Neural progenitor cell (in vitro differentiated cells): ENCODE measurements at regions not wholly inside any gene's neighbourhood (a gene's known extent, or its start where the extent isn't known, plus 50 kb on each side); places are given as distances from the start of the nearest gene placed in this dataset.
"Not testable (repeated sequence)": the region's sequence is repeated elsewhere in the genome, so short reads cannot be mapped to it uniquely, and the experiment has no call there.

Experiments
- DNase-seq: peaks from one replicate; pipeline ENCODE4 v3.0.0-alpha.2; 2016; ENCODE audit warnings: low spot score
- H2AFZ ChIP-seq: fragments of 200-600 bp; sonication (generic); replicated peaks from 2 replicates; pipeline ENCODE4 v1.6.1; 2016; ENCODE audit warnings: antibody characterized with exemption
- H3F3A ChIP-seq: fragments of 200-600 bp; sonication (generic); 2 replicates; pipeline ENCODE4 v1.6.1; 2016; ENCODE audit warnings: antibody characterized with exemption, low read depth
- H3K27ac ChIP-seq: fragments of 200-600 bp; sonication (generic); 2 replicates; pipeline ENCODE4 v1.5.1; 2016; ENCODE audit warnings: mild to moderate bottlenecking
- H3K27me3 ChIP-seq: fragments of 200-600 bp; sonication (generic); 2 replicates; pipeline ENCODE4 v1.6.1; 2016; ENCODE audit warnings: mild to moderate bottlenecking, moderate library complexity
- H3K36me3 ChIP-seq: fragments of 200-600 bp; sonication (generic); 2 replicates; pipeline ENCODE4 v1.5.1; 2016
- H3K4me1 ChIP-seq: fragments of 200-600 bp; sonication (generic); 2 replicates; pipeline ENCODE4 v1.6.1; 2016; ENCODE audit warnings: mixed run types
- H3K4me2 ChIP-seq: fragments of 200-600 bp; sonication (generic); 2 replicates; pipeline ENCODE4 v1.6.1; 2016
- H3K4me3 ChIP-seq: fragments of 200-600 bp; sonication (generic); 2 replicates; pipeline ENCODE4 v1.5.1; 2016
- H3K79me2 ChIP-seq: fragments of 200-600 bp; sonication (generic); 2 replicates; pipeline ENCODE4 v1.6.1; 2016; ENCODE audit warnings: low read depth
- H3K9ac ChIP-seq: fragments of 200-600 bp; sonication (generic); 2 replicates; pipeline ENCODE4 v1.6.1; 2016
- H3K9me3 ChIP-seq: fragments of 200-600 bp; sonication (generic); 2 replicates; pipeline ENCODE4 v1.5.1; 2016; ENCODE audit warnings: low read depth
- H4K20me1 ChIP-seq: fragments of 200-600 bp; sonication (generic); 2 replicates; pipeline ENCODE4 v1.6.1; 2016; ENCODE audit warnings: low read depth
- H3K27ac Mint-ChIP-seq: 3 replicates; pipeline ENCODE4 v1.8.0; 2021; ENCODE audit warnings: mixed read lengths
- H3K27me3 Mint-ChIP-seq: 2 replicates; pipeline ENCODE4 v1.8.0; 2022; ENCODE audit warnings: low read depth, mild to moderate bottlenecking, inconsistent platforms, moderate library complexity, mixed read lengths; ENCODE audit not compliant: insufficient read depth
- H3K36me3 Mint-ChIP-seq: 3 replicates; pipeline ENCODE4 v1.8.0; 2021; ENCODE audit warnings: mixed read lengths
- H3K4me1 Mint-ChIP-seq: 3 replicates; pipeline ENCODE4 v1.8.0; 2021; ENCODE audit warnings: mixed read lengths
- H3K4me3 Mint-ChIP-seq: 3 replicates; pipeline ENCODE4 v1.8.0; 2021; ENCODE audit warnings: mild to moderate bottlenecking, moderate library complexity, mixed read lengths
- H3K9me3 Mint-ChIP-seq: 3 replicates; pipeline ENCODE4 v1.8.0; 2020; ENCODE audit warnings: mixed read lengths
- EZH2 ChIP-seq: fragments of 200-600 bp; sonication (generic); IDR thresholded peaks from 2 replicates; pipeline ENCODE4 v1.6.1; 2017; ENCODE audit warnings: antibody characterized with exemption, mild to moderate bottlenecking, moderate library complexity
- EZH2phosphoT487 ChIP-seq: fragments of 200-600 bp; sonication (generic); IDR thresholded peaks from 2 replicates; pipeline ENCODE4 v1.6.1; 2017; ENCODE audit warnings: antibody characterized with exemption
- TF ChIP-seq, protein P1 (sequence below): fragments of 200-600 bp; sonication (generic); IDR thresholded peaks from 2 replicates; pipeline ENCODE4 v1.5.1; 2017; ENCODE audit warnings: antibody characterized with exemption, mild to moderate bottlenecking

DNA sequence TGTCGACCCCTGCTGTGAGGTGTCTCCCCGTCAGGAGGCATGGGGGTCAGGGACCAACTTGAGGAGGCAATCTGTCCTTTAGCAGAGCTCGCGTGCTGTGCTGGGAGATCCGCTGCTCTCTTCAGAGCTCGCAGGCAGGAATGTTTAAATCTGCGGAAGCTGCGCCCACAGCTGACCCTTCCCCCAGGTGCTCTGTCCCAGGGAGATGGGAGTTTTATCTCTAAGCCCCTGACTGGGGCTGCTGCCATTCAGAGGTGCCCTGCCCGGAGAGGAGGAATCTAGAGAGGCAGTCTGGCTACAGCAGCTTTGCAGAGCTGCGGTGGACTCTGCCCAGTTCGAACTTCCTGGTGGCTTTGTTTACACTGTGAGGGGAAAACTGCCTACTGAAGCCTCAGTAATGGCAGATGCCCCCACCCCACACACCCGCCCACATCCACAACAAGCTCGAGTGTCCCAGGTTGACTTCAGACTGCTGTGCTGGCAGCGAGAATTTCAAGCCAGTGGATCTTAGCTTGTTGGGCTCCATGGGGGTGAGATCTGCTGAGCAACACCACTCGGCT is 133.1 kb downstream of the CENPC start:
- H3K27ac Mint-ChIP-seq, H3K27me3 ChIP-seq, H3K79me2 ChIP-seq, H3K27me3 Mint-ChIP-seq, H4K20me1 ChIP-seq, H3K36me3 Mint-ChIP-seq, H3K36me3 ChIP-seq, H2AFZ ChIP-seq, H3K4me3 ChIP-seq, DNase-seq, H3F3A ChIP-seq, H3K27ac ChIP-seq, H3K9me3 Mint-ChIP-seq, H3K9me3 ChIP-seq, H3K4me1 ChIP-seq, H3K4me2 ChIP-seq, H3K9ac ChIP-seq, H3K4me3 Mint-ChIP-seq, H3K4me1 Mint-ChIP-seq: not testable (repeated sequence)

DNA sequence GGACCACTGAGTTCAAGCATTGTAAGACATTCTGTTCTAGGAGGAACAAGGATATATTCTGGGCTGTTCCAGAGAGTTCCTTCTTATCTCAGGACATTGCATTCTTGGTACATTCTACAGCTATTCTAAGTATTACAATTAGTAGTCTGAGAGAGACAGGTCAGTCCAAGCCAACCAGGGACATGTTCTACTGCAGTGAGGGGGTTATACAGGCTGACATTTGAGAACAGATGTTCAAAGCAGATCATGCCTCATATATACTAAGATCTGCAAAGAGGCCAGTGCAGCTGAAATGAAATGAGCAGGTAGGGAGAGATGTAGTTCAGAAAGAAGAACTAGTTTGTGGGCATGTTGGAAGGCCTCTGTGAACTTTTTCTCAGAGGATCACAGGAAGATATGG is 142.0 kb downstream of the CENPC start:
- no peak overlapping the region for H3K4me3 ChIP-seq
- H2AFZ ChIP-seq, result no peak overlapping the region
- DNase-seq, result no peak
- Mint-ChIP-seq H3K27ac (no peak overlapping the region), H3K4me1 (no peaks in the 10 kb centered on the region), H3K4me3 (no peak overlapping the region), H3K9me3 (peaks cover 6% of the 10 kb centered on the region), H3K36me3 (no peaks in the 10 kb centered on the region), H3K27me3 (no peaks in the 10 kb centered on the region)
- H3K9ac ChIP-seq, result no peak overlapping the region
- no peaks in the 10 kb centered on the region for H3K9me3 ChIP-seq
- no peaks in the 10 kb centered on the region for H3K79me2 ChIP-seq
- no peaks in the 10 kb centered on the region for H3F3A ChIP-seq
- H3K36me3 ChIP-seq, result no peaks in the 10 kb centered on the region
- H3K4me2 ChIP-seq, result no peak overlapping the region
- TF ChIP-seq EZH2phosphoT487 (no peak), EZH2 (no peak)
- TF ChIP-seq, protein P1, sequence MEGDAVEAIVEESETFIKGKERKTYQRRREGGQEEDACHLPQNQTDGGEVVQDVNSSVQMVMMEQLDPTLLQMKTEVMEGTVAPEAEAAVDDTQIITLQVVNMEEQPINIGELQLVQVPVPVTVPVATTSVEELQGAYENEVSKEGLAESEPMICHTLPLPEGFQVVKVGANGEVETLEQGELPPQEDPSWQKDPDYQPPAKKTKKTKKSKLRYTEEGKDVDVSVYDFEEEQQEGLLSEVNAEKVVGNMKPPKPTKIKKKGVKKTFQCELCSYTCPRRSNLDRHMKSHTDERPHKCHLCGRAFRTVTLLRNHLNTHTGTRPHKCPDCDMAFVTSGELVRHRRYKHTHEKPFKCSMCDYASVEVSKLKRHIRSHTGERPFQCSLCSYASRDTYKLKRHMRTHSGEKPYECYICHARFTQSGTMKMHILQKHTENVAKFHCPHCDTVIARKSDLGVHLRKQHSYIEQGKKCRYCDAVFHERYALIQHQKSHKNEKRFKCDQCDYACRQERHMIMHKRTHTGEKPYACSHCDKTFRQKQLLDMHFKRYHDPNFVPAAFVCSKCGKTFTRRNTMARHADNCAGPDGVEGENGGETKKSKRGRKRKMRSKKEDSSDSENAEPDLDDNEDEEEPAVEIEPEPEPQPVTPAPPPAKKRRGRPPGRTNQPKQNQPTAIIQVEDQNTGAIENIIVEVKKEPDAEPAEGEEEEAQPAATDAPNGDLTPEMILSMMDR, result no peak
- no peaks in the 10 kb centered on the region for H3K4me1 ChIP-seq
- H4K20me1 ChIP-seq, result no peaks in the 10 kb centered on the region
- no peaks in the 10 kb centered on the region for H3K27me3 ChIP-seq
- H3K27ac ChIP-seq, result no peak overlapping the region

DNA sequence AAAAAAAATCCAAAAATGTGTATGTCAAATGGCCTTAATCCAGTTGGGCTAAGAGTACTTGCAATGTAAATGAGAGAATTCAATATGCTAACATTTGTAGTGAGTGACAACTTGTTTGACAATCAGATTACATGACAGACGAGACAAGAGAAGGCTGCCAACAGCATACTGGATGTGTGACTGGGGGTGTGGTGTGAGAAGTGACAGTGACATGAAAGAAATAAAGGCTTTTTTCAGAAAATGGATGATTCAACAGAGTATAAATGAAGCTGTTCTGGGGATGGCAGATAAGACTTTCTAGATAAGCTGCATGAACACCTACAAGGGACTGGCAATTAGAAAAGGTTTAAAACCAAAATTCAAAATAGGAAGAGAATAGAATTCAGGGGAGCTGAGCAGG is 143.4 kb downstream of the CENPC start:
- no peaks in the 10 kb centered on the region for H3K27me3 Mint-ChIP-seq
- Histone ChIP-seq H3K27ac (no peak overlapping the region), H3K4me2 (no peak overlapping the region), H3K9ac (no peak overlapping the region), H3K4me3 (no peak overlapping the region), H2AFZ (no peak overlapping the region), H3K9me3 (no peaks in the 10 kb centered on the region), H3K27me3 (no peaks in the 10 kb centered on the region), H3F3A (no peaks in the 10 kb centered on the region), H4K20me1 (no peaks in the 10 kb centered on the region), H3K4me1 (no peaks in the 10 kb centered on the region), H3K36me3 (no peaks in the 10 kb centered on the region), H3K79me2 (no peaks in the 10 kb centered on the region)
- no peak for DNase-seq
- no peaks in the 10 kb centered on the region for H3K4me1 Mint-ChIP-seq
- H3K9me3 Mint-ChIP-seq, result peaks cover under 1% of the 10 kb centered on the region
- no peak overlapping the region for H3K4me3 Mint-ChIP-seq
- H3K36me3 Mint-ChIP-seq, result no peaks in the 10 kb centered on the region
- no peak for TF ChIP-seq EZH2phosphoT487
- no peak for TF ChIP-seq EZH2
- TF ChIP-seq, protein P1, result no peak
- no peak overlapping the region for H3K27ac Mint-ChIP-seq

DNA sequence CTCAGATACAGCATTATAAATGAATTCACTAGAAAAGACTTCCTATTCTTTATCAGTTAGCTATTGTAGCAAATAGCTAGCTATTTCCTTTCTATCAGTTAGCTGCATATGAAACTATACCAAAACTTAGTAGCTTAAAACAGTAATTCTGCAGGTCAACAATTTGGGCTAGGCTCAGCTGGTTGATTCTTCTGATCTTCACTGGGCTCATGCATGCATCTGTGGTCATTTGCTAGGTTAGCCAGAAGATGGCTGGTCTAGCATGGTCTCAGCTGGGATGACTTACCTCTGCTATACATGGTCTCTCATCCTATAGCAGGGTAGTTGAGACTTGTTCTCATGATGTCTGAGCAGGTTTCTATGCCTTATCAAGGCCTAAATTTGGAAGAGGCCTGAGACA is 147.4 kb downstream of the CENPC start:
- no peak overlapping the region for H3K4me2 ChIP-seq
- H2AFZ ChIP-seq, result no peak overlapping the region
- TF ChIP-seq EZH2phosphoT487, result no peak
- TF ChIP-seq EZH2, result no peak
- TF ChIP-seq, protein P1, result no peak
- no peak overlapping the region for H3K9ac ChIP-seq
- no peak overlapping the region for H3K27ac ChIP-seq
- no peak overlapping the region for H3K4me3 Mint-ChIP-seq
- H3K79me2 ChIP-seq, result no peaks in the 10 kb centered on the region
- no peaks in the 10 kb centered on the region for H3K9me3 ChIP-seq
- H3K4me1 ChIP-seq, result no peaks in the 10 kb centered on the region
- H3K27me3 ChIP-seq, result no peaks in the 10 kb centered on the region
- no peaks in the 10 kb centered on the region for H4K20me1 ChIP-seq
- no peaks in the 10 kb centered on the region for H3K4me1 Mint-ChIP-seq
- H3K9me3 Mint-ChIP-seq, result no peaks in the 10 kb centered on the region
- H3F3A ChIP-seq, result no peaks in the 10 kb centered on the region
- DNase-seq, result no peak
- H3K27me3 Mint-ChIP-seq, result no peaks in the 10 kb centered on the region
- H3K4me3 ChIP-seq, result no peak overlapping the region
- H3K27ac Mint-ChIP-seq, result no peak overlapping the region
- H3K36me3 Mint-ChIP-seq, result no peaks in the 10 kb centered on the region
- no peaks in the 10 kb centered on the region for H3K36me3 ChIP-seq
